B cell (primary cell): ENCODE measurements at regions not wholly inside any gene's neighbourhood (a gene's known extent, or its start where the extent isn't known, plus 50 kb on each side); places are given as distances from the start of the nearest gene placed in this dataset.

Experiments used
- ATAC-seq: fragments of 200-7000 bp; cut with Tn5 transposase; one replicate; pipeline ENCODE4 v1.10.0; 2021; ENCODE audit warnings: low read depth, mild to moderate bottlenecking, moderate number of reproducible peaks, moderate library complexity
- CTCF ChIA-PET: fragments of 350-600 bp; sonication (Branson Sonifier 250); formaldehyde crosslinking; loops from one replicate; lab custom pipeline; 2021; ENCODE audit warnings: antibody characterized with exemption, inconsistent platforms; lab: Charles Lee
- POLR2A ChIA-PET: fragments of 350-600 bp; sonication (Branson Sonifier 250); formaldehyde crosslinking; loops from one replicate; lab custom pipeline; 2021; ENCODE audit warnings: antibody characterized with exemption; lab: Charles Lee
- DNase-seq: peaks from one replicate; pipeline ENCODE4 v3.0.0; 2013
- H2AFZ ChIP-seq: 2 replicates; pipeline ENCODE4 v1.6.1; 2012; ENCODE audit warnings: mild to moderate bottlenecking, low read depth, low read length; ENCODE audit not compliant: insufficient read depth, poor library complexity, severe bottlenecking
- H3K27ac ChIP-seq, 2 donors: 1 replicate in 1 of 2; 2 replicates in 1 of 2; pipeline ENCODE4 v1.5.1; 2012 to 2013; ENCODE audit warnings: low read length in 2 of 2, mild to moderate bottlenecking in 2 of 2, moderate library complexity in 1 of 2
- H3K27me3 ChIP-seq, 4 experiments: fragments of 200-600 bp in 1 of 4; sonication (generic) in 1 of 4; replicated peaks in 1 of 4; 1 replicate in 2 of 4; 2 replicates in 2 of 4; pipeline versions ENCODE4 v1.6.1 to v1.7.0; 2013 to 2016; ENCODE audit warnings: low read length in 3 of 4, mild to moderate bottlenecking in 2 of 4, mixed read lengths in 1 of 4, moderate library complexity in 1 of 4; ENCODE audit not compliant: insufficient read depth in 4 of 4, control insufficient read depth in 3 of 4; ENCODE audit errors: control extremely low read depth in 1 of 4
- H3K36me3 ChIP-seq, 2 experiments: replicated peaks in 1 of 2; 1 replicate in 1 of 2; 2 replicates in 1 of 2; pipeline versions ENCODE4 v1.6.1 to v1.7.1; 2013; ENCODE audit warnings: low read length in 1 of 2; ENCODE audit not compliant: insufficient read depth in 2 of 2, control insufficient read depth in 1 of 2; ENCODE audit errors: control extremely low read depth in 1 of 2, extremely low read depth in 1 of 2
- H3K4me1 ChIP-seq, 2 donors: fragments of 200-600 bp in 1 of 2; sonication (generic) in 1 of 2; 1 replicate in 1 of 2; 2 replicates in 1 of 2; pipeline versions ENCODE4 v1.5.1 to v1.6.1; 2013 to 2017; ENCODE audit warnings: low read length in 2 of 2; ENCODE audit not compliant: control insufficient read depth in 2 of 2, insufficient read depth in 2 of 2
- H3K4me2 ChIP-seq: replicated peaks from 2 replicates; pipeline ENCODE3; 2012; ENCODE audit warnings: mild to moderate bottlenecking, low read depth, low read length; ENCODE audit not compliant: poor library complexity, severe bottlenecking
- H3K4me3 ChIP-seq, 5 experiments: fragments of 200-600 bp in 1 of 5; sonication (generic) in 1 of 5; 1 replicate in 3 of 5; 2 replicates in 2 of 5; pipeline versions ENCODE4 v1.5.1 to v1.7.0; 2011 to 2016; ENCODE audit warnings: low read length in 4 of 5, mild to moderate bottlenecking in 4 of 5, low read depth in 2 of 5, control low read depth in 1 of 5, moderate library complexity in 1 of 5; ENCODE audit not compliant: insufficient read depth in 1 of 5; ENCODE audit errors: control extremely low read depth in 1 of 5, extremely low read depth in 1 of 5
- H3K79me2 ChIP-seq: fragments of 200-600 bp; sonication (generic); one replicate; pipeline ENCODE4 v1.6.0; 2016; ENCODE audit warnings: low read length; ENCODE audit not compliant: control insufficient read depth, insufficient read depth
- H3K9ac ChIP-seq: fragments of 200-600 bp; sonication (generic); 2 replicates; pipeline ENCODE4 v1.6.1; 2017; ENCODE audit warnings: mild to moderate bottlenecking, low read length, moderate library complexity
- H3K9me3 ChIP-seq, 3 donors: one replicate each; pipeline versions ENCODE4 v1.6.1 to v1.7.1; 2013; ENCODE audit warnings: low read length in 2 of 3; ENCODE audit not compliant: control insufficient read depth in 2 of 3, insufficient read depth in 1 of 3; ENCODE audit errors: control extremely low read depth in 1 of 3
- H4K20me1 ChIP-seq: 2 replicates; pipeline ENCODE4 v1.6.0; 2012; ENCODE audit warnings: mild to moderate bottlenecking, low read length; ENCODE audit not compliant: insufficient read depth, control insufficient read depth, poor library complexity, severe bottlenecking
- H3K27ac Mint-ChIP-seq: one replicate; pipeline ENCODE4 v1.8.0; 2021; ENCODE audit warnings: mixed read lengths
- H3K27me3 Mint-ChIP-seq: one replicate; pipeline ENCODE4 v1.8.0; 2021; ENCODE audit warnings: mixed read lengths
- H3K4me1 Mint-ChIP-seq: one replicate; pipeline ENCODE4 v1.8.0; 2021; ENCODE audit warnings: mixed read lengths
- H3K4me3 Mint-ChIP-seq: one replicate; pipeline ENCODE4 v1.8.0; 2021; ENCODE audit warnings: mixed read lengths
- H3K9me3 Mint-ChIP-seq: one replicate; pipeline ENCODE4 v1.8.0; 2022; ENCODE audit warnings: mixed read lengths; ENCODE audit not compliant: insufficient read depth
- CTCF ChIP-seq: fragments of 200-600 bp; IDR thresholded peaks from one replicate; pipeline ENCODE4 v1.8.0; 2022; ENCODE audit warnings: antibody characterized with exemption, mild to moderate bottlenecking
- EZH2 ChIP-seq: IDR thresholded peaks from 2 replicates; pipeline ENCODE4 v1.6.1; 2012; ENCODE audit warnings: borderline replicate concordance, low read depth, mild to moderate bottlenecking, moderate library complexity, low read length; ENCODE audit not compliant: insufficient read depth, poor library complexity, severe bottlenecking
- WGBS: methylation state at CpG from one replicate; pipeline ENCODE4 v1.1.5; 2013; ENCODE audit warnings: missing lambda C conversion rate; ENCODE audit not compliant: insufficient coverage; 5-methylcytosine and 5-hydroxymethylcytosine counted together
- intact Hi-C: fragments of 100-400 bp; cut with micrococcal nuclease; formaldehyde crosslinking; loops from one replicate; pipeline ENCODE4 v1.10.0; 2022

- Histone ChIP-seq H3K9me3 (peaks cover 0 to 45% (median 0%) of the 10 kb centered on the region in 3 donors), H3K4me3 (no peak overlapping the region), H2AFZ (no peak overlapping the region), H3K79me2 (no peaks in the 10 kb centered on the region), H3K9ac (no peak overlapping the region), H3K36me3 (no peaks in the 10 kb centered on the region), H3K4me2 (no peak overlapping the region), H3K4me1 (no peaks in the 10 kb centered on the region), H3K27me3 (no peaks in the 10 kb centered on the region), H4K20me1 (no peaks in the 10 kb centered on the region), H3K27ac (no peak overlapping the region)
- intact Hi-C loops = no loop called here
- ChIA-PET CTCF (no interaction called here), POLR2A (no interaction called here)
- ATAC-seq (no peak), DNase-seq (no peak)
- no peak for TF ChIP-seq EZH2
- TF ChIP-seq CTCF = no peak
- Mint-ChIP-seq H3K4me1 (no peaks in the 10 kb centered on the region), H3K4me3 (no peak overlapping the region), H3K9me3 (peaks cover 5% of the 10 kb centered on the region), H3K27ac (no peak overlapping the region), H3K27me3 (no peaks in the 10 kb centered on the region)
- WGBS = 94% methylated on average over 10 of the region's 10 CpGs
Observed at GRCh38 chr14:99062216-99062615, 209.8 kb downstream of the BCL11B start.

- H3K27me3 Mint-ChIP-seq = no peaks in the 10 kb centered on the region
- POLR2A ChIA-PET = no interaction called here
- no peaks in the 10 kb centered on the region for H3K36me3 ChIP-seq
- H3K27me3 ChIP-seq = no peaks in the 10 kb centered on the region
- H2AFZ ChIP-seq = no peak overlapping the region
- peaks cover 0 to 43% (median 0%) of the 10 kb centered on the region in 3 donors for H3K9me3 ChIP-seq
- H4K20me1 ChIP-seq = no peaks in the 10 kb centered on the region
- no peak overlapping the region for H3K27ac ChIP-seq
- intact Hi-C loops = no loop called here
- no peaks in the 10 kb centered on the region for H3K79me2 ChIP-seq
- H3K4me1 ChIP-seq = no peaks in the 10 kb centered on the region
- ATAC-seq = no peak
- DNase-seq = no peak
- no peak overlapping the region for H3K4me2 ChIP-seq
- H3K4me3 Mint-ChIP-seq = no peak overlapping the region
- no peak overlapping the region for H3K9ac ChIP-seq
- H3K9me3 Mint-ChIP-seq = peaks cover 5% of the 10 kb centered on the region
- WGBS = 93% methylated on average over 6 of the region's 18 CpGs
- no peak overlapping the region for H3K27ac Mint-ChIP-seq
- no peak overlapping the region for H3K4me3 ChIP-seq
- H3K4me1 Mint-ChIP-seq = no peaks in the 10 kb centered on the region
- CTCF ChIA-PET = no interaction called here
- no peak for TF ChIP-seq EZH2
- TF ChIP-seq CTCF = no peak
Observed at GRCh38 chr14:99062772-99063418, 209.1 kb downstream of the BCL11B start.
